Lower leg skin (tissue), 3 donors: ENCODE measurements at regions not wholly inside any gene's neighbourhood (a gene's known extent, or its start where the extent isn't known, plus 50 kb on each side); places are given as distances from the start of the nearest gene placed in this dataset.
"Not testable (repeated sequence)": the region's sequence is repeated elsewhere in the genome, so short reads cannot be mapped to it uniquely, and the experiment has no call there.

Source experiments
- CTCF ChIP-seq, 3 donors: fragments of 450-650 bp; IDR thresholded peaks; one replicate each; pipeline ENCODE4 v1.5.1; 2016; ENCODE audit warnings: antibody characterized with exemption in 3 of 3, mild to moderate bottlenecking in 3 of 3, moderate library complexity in 2 of 3
- POLR2A ChIP-seq, 2 donors: fragments of 450-650 bp; IDR thresholded peaks; one replicate each; pipeline ENCODE4 v1.6.1; 2016 to 2017; ENCODE audit warnings: antibody characterized with exemption in 2 of 2, mild to moderate bottlenecking in 1 of 2, moderate library complexity in 1 of 2

GRCh38 chrX:115983148-115983547 lies 187.4 kb upstream of the AGTR2 start:
- TF ChIP-seq CTCF, POLR2A (IDR thresholded peaks at IDR 0.05): not testable (repeated sequence)
